ENCODE measurements at regions not wholly inside any gene's neighbourhood (a gene's known extent, or its start where the extent isn't known, plus 50 kb on each side); places are given as distances from the start of the nearest gene placed in this dataset.

- TF ChIP-seq EZH2 (IDR thresholded peaks at IDR 0.05; ENCODE audit: borderline replicate concordance, low read depth, low read length, severe bottlenecking): no peak
- TF ChIP-seq, protein P1, sequence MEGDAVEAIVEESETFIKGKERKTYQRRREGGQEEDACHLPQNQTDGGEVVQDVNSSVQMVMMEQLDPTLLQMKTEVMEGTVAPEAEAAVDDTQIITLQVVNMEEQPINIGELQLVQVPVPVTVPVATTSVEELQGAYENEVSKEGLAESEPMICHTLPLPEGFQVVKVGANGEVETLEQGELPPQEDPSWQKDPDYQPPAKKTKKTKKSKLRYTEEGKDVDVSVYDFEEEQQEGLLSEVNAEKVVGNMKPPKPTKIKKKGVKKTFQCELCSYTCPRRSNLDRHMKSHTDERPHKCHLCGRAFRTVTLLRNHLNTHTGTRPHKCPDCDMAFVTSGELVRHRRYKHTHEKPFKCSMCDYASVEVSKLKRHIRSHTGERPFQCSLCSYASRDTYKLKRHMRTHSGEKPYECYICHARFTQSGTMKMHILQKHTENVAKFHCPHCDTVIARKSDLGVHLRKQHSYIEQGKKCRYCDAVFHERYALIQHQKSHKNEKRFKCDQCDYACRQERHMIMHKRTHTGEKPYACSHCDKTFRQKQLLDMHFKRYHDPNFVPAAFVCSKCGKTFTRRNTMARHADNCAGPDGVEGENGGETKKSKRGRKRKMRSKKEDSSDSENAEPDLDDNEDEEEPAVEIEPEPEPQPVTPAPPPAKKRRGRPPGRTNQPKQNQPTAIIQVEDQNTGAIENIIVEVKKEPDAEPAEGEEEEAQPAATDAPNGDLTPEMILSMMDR (IDR thresholded peaks at IDR 0.05; ENCODE audit: extremely low read depth in 1 of 2, insufficient read depth in 1 of 2, low read depth in 1 of 2, low read length in 2 of 2): no peak
- no peak for TF ChIP-seq MYC (IDR thresholded peaks at IDR 0.05; ENCODE audit: low read depth, low read length)
- TF ChIP-seq FOS (IDR thresholded peaks at IDR 0.05; ENCODE audit: borderline replicate concordance, insufficient read depth, low read length): no peak
- no peak for TF ChIP-seq POLR2A (IDR thresholded peaks at IDR 0.05; ENCODE audit: low read depth, low read length)
- TF ChIP-seq POLR2AphosphoS5 (IDR thresholded peaks at IDR 0.05; ENCODE audit: insufficient read depth, low read depth, low read length): no peak
- TF ChIP-seq JUN (IDR thresholded peaks at IDR 0.05; ENCODE audit: borderline replicate concordance, insufficient read depth, insufficient read length, low read depth): no peak
Observed at GRCh38 chrX:45907786-45908185, 637.4 kb downstream of the ZNF674 start.
